Esophagus (tissue), 2 donors: ENCODE measurements at regions not wholly inside any gene's neighbourhood (a gene's known extent, or its start where the extent isn't known, plus 50 kb on each side); places are given as distances from the start of the nearest gene placed in this dataset.

ENCODE experiments used
- H3K27ac ChIP-seq, 2 donors: one replicate each; pipeline ENCODE4 v1.5.1; 2013; ENCODE audit warnings: low read depth in 2 of 2, mild to moderate bottlenecking in 2 of 2, inconsistent platforms in 1 of 2, low read length in 1 of 2, moderate library complexity in 1 of 2
- H3K27me3 ChIP-seq, 2 donors: one replicate each; pipeline ENCODE4 v1.6.1; 2013; ENCODE audit warnings: low read length in 2 of 2, control low read depth in 1 of 2, mild to moderate bottlenecking in 1 of 2; ENCODE audit not compliant: insufficient read depth in 2 of 2, control insufficient read depth in 1 of 2
- H3K36me3 ChIP-seq, 2 donors: one replicate each; pipeline ENCODE4 v1.6.1; 2013; ENCODE audit warnings: low read length in 1 of 2; ENCODE audit not compliant: control insufficient read depth in 2 of 2, insufficient read depth in 2 of 2
- H3K4me1 ChIP-seq, 2 donors: one replicate each; pipeline ENCODE4 v1.6.1; 2013; ENCODE audit warnings: low read length in 1 of 2; ENCODE audit not compliant: control insufficient read depth in 2 of 2, insufficient read depth in 2 of 2
- H3K4me3 ChIP-seq, 2 donors: one replicate each; pipeline ENCODE4 v1.5.1; 2013; ENCODE audit warnings: low read length in 2 of 2, mild to moderate bottlenecking in 2 of 2, low read depth in 1 of 2, moderate library complexity in 1 of 2
- H3K9me3 ChIP-seq, 2 donors: one replicate each; pipeline ENCODE4 v1.6.1; 2013; ENCODE audit warnings: mild to moderate bottlenecking in 2 of 2, low read depth in 1 of 2, low read length in 1 of 2, moderate library complexity in 1 of 2; ENCODE audit not compliant: control insufficient read depth in 2 of 2, insufficient read depth in 1 of 2
- WGBS, 2 donors: extraction: QIAGEN DNeasy Blood & Tissue Kit; methylation state at CpG; one replicate each; pipeline ENCODE4 v1.1.7; 2013; 5-methylcytosine and 5-hydroxymethylcytosine counted together
- donor health status: healthy with polysubstance abuse.
- donor health status: Bipolar disorder and iron deficiency.

DNA sequence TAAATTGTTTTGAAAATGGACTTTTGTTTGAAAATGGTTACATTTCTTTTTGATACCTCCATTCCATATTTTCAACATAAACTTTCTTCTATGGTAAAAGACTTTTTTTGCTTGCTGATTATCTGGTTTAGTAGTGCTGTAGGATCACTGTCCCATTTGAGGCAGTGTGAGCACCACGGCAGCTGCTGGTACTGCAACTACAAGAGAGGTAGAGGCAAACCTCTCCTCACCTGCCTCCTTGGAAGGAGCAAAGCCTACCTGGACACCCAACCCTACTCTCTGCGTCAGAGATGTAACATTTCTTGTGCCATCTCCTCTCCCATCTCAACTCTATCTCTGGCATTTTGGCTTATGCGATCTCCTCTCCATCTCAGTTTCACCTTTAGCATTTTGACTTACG, 460.1 kb downstream of the SHQ1 start:
- H3K36me3 ChIP-seq: no peaks in the 10 kb centered on the region
- WGBS, 2 donors: 92 to 96% methylated on average over 4 of the region's 4 CpGs
- no peaks in the 10 kb centered on the region for H3K9me3 ChIP-seq
- H3K4me1 ChIP-seq: peaks cover under 1 to 4% of the 10 kb centered on the region in 2 donors
- no peaks in the 10 kb centered on the region for H3K27me3 ChIP-seq
- H3K4me3 ChIP-seq: no peak overlapping the region
- H3K27ac ChIP-seq: no peak overlapping the region

DNA sequence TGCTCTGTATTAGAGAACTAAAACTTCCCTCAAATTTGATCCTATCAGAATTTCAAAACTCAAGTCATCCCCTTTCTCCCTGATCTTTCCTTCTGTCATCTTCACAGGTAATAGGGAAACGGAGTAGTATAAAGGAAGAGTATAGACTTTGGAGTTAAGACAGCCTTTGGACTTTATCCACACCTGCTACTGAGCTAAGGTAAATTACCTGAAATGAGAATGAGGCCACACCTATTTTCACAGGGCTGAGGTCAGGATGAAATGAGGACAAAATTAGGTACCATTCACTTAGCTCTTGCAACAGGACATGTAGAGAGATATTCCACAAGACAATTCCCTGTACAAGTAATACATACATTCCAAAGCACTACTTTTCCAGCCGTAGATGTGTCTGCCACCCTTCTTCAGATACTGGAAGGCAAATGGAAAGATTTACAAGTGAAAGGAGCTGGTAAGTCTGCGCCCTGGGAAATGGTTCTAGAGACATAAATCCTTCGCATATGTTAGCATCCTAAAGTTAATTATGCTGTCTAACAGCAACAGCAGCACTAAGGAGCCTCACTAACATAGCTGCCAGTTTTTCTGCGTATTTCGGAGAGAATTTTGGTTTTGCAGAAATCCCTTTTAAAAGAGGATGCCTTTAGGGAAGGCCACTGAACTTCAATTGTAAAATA, 461.8 kb downstream of the SHQ1 start:
- 86 to 93% methylated on average over 6 of the region's 6 CpGs for WGBS, 2 donors
- no peak overlapping the region for H3K27ac ChIP-seq

GRCh38 chr3:72385167-72385566, 463.1 kb downstream of the SHQ1 start:
- no peaks in the 10 kb centered on the region for H3K36me3 ChIP-seq
- 86 to 91% methylated on average over 3 of the region's 3 CpGs for WGBS, 2 donors
- no peaks in the 10 kb centered on the region for H3K27me3 ChIP-seq
- peaks cover 4 to 7% of the 10 kb centered on the region in 2 donors for H3K4me1 ChIP-seq
- no peak overlapping the region for H3K4me3 ChIP-seq
- no peak overlapping the region for H3K27ac ChIP-seq
- H3K9me3 ChIP-seq: no peaks in the 10 kb centered on the region

More for the DNA sequence above, 461.8 kb downstream of the SHQ1 start:
- peaks cover 0 to 4% of the 10 kb centered on the region in 2 donors for H3K4me1 ChIP-seq
- no peaks in the 10 kb centered on the region for H3K36me3 ChIP-seq
- H3K9me3 ChIP-seq: no peaks in the 10 kb centered on the region
- H3K27me3 ChIP-seq: no peaks in the 10 kb centered on the region
- H3K4me3 ChIP-seq: no peak overlapping the region

- H3K27ac ChIP-seq: no peak overlapping the region
- peaks cover 4 to 7% of the 10 kb centered on the region in 2 donors for H3K4me1 ChIP-seq
- no peaks in the 10 kb centered on the region for H3K27me3 ChIP-seq
- 64 to 67% methylated on average over 5 of the region's 5 CpGs for WGBS, 2 donors
- no peak overlapping the region for H3K4me3 ChIP-seq
- H3K36me3 ChIP-seq: no peaks in the 10 kb centered on the region
- no peaks in the 10 kb centered on the region for H3K9me3 ChIP-seq
Observed at GRCh38 chr3:72384602-72385001, 463.6 kb downstream of the SHQ1 start.

DNA sequence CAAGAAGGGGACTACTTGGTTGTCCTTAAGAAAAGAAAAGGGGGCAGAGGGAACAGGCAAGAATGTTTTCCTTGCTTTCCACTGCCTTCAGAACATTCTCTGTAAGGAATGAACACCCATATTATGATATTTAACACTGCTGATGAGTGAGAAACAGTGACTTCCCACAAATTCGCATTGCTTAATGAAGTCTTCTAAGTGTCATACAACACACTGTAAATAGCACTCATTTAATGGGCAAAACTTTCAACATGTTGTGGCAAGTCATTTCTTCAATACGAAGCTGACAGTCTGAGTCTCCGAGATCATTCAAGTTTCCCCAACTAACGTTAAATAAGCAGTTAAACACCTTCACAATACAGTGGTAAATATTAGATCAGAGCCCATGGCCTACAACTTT, 464.4 kb downstream of the SHQ1 start:
- H3K36me3 ChIP-seq: no peaks in the 10 kb centered on the region
- no peak overlapping the region for H3K4me3 ChIP-seq
- no peaks in the 10 kb centered on the region for H3K9me3 ChIP-seq
- no peak overlapping the region for H3K27ac ChIP-seq
- H3K27me3 ChIP-seq: no peaks in the 10 kb centered on the region
- H3K4me1 ChIP-seq: peaks cover 4 to 7% of the 10 kb centered on the region in 2 donors
- 54 to 73% methylated on average over 4 of the region's 4 CpGs for WGBS, 2 donors

DNA sequence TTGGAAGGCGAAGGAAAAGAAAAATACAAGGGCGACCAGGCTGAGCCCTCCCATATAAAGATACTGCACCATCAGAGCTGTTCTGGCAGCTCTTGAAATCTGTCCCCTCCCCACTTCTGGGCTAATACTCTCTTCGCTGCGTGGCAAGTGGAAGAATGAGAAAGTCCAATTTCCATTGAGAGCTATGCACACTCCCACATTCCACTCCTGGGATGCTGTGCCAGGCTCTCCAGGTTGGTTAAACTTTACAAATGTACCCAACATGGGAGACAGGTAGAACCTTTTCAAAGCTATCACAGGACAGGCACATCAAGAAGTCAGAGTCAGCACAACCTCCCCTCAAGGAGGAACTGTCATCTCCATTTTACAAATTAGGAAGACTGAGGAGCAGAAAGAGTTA, 465.0 kb downstream of the SHQ1 start:
- H3K9me3 ChIP-seq: no peaks in the 10 kb centered on the region
- H3K4me1 ChIP-seq: peaks cover 2 to 7% of the 10 kb centered on the region in 2 donors
- 95 to 99% methylated on average over 4 of the region's 4 CpGs for WGBS, 2 donors
- no peak overlapping the region for H3K27ac ChIP-seq
- no peaks in the 10 kb centered on the region for H3K27me3 ChIP-seq
- peaks cover 2 to 4% of the 10 kb centered on the region in 2 donors for H3K36me3 ChIP-seq
- no peak overlapping the region for H3K4me3 ChIP-seq

DNA sequence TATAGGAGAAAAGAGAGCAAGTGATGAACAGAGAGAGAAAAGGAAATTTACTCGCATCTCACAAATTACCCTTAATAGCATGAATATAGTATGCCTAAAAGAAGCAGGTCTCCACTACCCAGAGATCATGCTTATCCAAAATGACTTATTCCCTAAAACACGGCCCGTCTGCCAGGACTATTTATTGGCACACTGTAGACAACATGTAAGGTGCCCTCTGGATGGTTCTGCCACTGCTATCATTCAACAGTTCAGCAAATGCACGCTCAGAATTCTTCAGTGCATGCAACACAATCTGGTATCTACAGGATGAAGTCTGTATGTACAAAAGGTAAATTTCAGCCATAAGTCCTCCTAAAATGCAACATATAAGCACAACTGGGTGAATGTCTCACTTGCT, 465.8 kb downstream of the SHQ1 start:
- no peak overlapping the region for H3K27ac ChIP-seq
- H3K4me1 ChIP-seq: peaks cover 0 to 7% of the 10 kb centered on the region in 2 donors
- peaks cover 4 to 5% of the 10 kb centered on the region in 2 donors for H3K36me3 ChIP-seq
- H3K4me3 ChIP-seq: no peak overlapping the region
- no peaks in the 10 kb centered on the region for H3K27me3 ChIP-seq
- no peaks in the 10 kb centered on the region for H3K9me3 ChIP-seq
- 96 to 97% methylated on average over 4 of the region's 4 CpGs for WGBS, 2 donors

DNA sequence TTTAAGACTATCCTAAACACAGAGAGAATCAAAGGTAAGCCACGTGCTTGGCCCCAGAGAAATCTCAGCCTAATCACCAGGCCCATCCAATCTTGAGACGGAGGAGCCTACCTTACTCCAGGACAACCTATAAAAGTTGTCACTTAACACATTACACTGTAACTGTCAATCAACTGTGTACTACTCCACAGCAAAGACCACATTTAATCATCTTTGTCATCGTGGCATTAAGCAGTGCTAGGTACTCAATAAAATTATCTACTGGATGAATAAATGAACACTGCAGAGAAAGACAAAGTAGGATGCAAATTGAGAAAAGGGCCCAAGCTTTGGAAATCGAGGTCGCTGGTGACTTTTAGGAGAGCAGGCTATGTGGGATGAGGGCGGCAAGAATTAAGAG, 466.7 kb downstream of the SHQ1 start:
- 95% methylated on average over 6 of the region's 6 CpGs for WGBS, 2 donors
- Histone ChIP-seq H3K27me3 (no peaks in the 10 kb centered on the region), H3K4me3 (no peak overlapping the region), H3K9me3 (no peaks in the 10 kb centered on the region), H3K36me3 (peaks cover 4 to 5% of the 10 kb centered on the region in 2 donors), H3K27ac (no peak overlapping the region), H3K4me1 (peaks cover 0 to 7% of the 10 kb centered on the region in 2 donors)

GRCh38 chr3:72380711-72381493, 467.3 kb downstream of the SHQ1 start:
- peaks cover 0 to 7% of the 10 kb centered on the region in 2 donors for H3K4me1 ChIP-seq
- 91 to 94% methylated on average over 8 of the region's 8 CpGs for WGBS, 2 donors
- no peak overlapping the region for H3K4me3 ChIP-seq
- H3K9me3 ChIP-seq: no peaks in the 10 kb centered on the region
- no peak overlapping the region for H3K27ac ChIP-seq
- H3K27me3 ChIP-seq: no peaks in the 10 kb centered on the region
- peaks cover 4 to 5% of the 10 kb centered on the region in 2 donors for H3K36me3 ChIP-seq
